Sciatic nerve (tissue), 2 donors: ENCODE measurements at regions not wholly inside any gene's neighbourhood (a gene's known extent, or its start where the extent isn't known, plus 50 kb on each side); places are given as distances from the start of the nearest gene placed in this dataset.
"Not testable (repeated sequence)": the region's sequence is repeated elsewhere in the genome, so short reads cannot be mapped to it uniquely, and the experiment has no call there.

Source experiments
- ATAC-seq: fragments of 200-7000 bp; cut with Tn5 transposase; one replicate; pipeline ENCODE4 v1.9.1; 2020; ENCODE audit warnings: mild to moderate bottlenecking, moderate library complexity
- DNase-seq: peaks from one replicate; pipeline ENCODE4 v3.0.0-alpha.2; 2020; ENCODE audit warnings: low spot score
- intact Hi-C: fragments of 100-400 bp; cut with DNase I; formaldehyde crosslinking; loops from one replicate; pipeline ENCODE4 v1.14.2; 2022
- donor health status: DM: no; HTN: no; CAD: no.
- donor health status: DM: no; HTN: no; CAD: no.

DNA sequence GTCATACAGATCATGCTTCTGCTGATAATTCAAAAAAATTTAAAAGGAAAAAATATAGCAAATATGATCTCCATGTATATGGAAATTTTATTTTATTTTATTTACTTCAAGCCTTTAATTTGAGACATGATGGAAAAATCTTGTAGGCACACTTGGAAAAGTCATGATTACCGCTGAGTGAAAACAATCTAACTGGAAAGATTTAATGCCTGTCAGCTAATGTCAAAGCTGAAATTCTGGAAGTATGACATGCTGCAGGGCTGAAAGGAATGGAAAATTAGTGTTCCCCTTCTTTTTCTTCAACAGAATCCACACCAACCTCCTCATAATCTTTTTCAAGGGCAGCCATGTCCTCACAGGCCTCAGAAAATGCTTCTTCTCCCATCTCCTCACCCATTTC lies 58.2 kb downstream of the RPRM start:
- no peak for ATAC-seq
- intact Hi-C loops = no loop called here

DNA sequence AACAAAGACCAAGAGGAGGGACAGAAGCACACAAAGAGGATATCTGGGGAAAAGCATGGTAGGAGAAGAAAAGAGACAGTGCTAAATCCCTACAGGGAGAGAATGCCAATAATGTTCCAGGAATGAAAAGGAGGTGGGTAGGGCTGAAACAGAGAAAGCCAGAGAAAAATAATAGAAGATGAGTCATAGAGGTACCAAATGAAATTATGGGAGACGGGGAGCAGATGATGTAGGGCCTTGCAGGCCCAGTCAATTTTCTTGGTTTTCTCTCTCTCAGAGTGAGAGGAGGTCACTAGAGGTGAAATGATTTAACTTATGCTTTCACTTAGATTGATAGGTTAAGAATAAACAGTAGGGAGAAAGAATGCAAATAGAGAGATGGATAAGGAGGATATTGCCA lies 61.5 kb downstream of the RPRM start:
- intact Hi-C loops = no loop called here
- no peak for ATAC-seq
- no peak for DNase-seq

More for the DNA sequence above, 58.2 kb downstream of the RPRM start:
- DNase-seq = no peak

DNA sequence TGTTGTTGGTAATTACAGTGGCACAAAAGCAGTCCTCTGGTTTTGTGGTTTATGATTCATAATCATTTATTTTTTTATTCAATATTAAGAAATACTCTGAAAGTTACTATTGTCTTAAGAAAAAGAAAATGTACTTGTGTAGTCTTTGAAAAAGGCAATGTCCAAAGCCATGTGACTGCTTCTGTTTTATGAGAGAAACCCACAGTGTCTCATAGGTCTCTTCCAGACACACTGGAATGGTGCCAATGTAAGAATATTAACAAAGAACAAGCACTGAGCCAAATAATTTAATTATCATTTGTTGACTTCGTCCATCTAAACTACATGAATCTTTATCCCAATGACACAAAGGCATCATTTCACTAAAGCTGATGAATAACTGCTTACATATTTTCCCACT lies 62.5 kb downstream of the RPRM start:
- no peak for ATAC-seq
- intact Hi-C loops = no loop called here

DNA sequence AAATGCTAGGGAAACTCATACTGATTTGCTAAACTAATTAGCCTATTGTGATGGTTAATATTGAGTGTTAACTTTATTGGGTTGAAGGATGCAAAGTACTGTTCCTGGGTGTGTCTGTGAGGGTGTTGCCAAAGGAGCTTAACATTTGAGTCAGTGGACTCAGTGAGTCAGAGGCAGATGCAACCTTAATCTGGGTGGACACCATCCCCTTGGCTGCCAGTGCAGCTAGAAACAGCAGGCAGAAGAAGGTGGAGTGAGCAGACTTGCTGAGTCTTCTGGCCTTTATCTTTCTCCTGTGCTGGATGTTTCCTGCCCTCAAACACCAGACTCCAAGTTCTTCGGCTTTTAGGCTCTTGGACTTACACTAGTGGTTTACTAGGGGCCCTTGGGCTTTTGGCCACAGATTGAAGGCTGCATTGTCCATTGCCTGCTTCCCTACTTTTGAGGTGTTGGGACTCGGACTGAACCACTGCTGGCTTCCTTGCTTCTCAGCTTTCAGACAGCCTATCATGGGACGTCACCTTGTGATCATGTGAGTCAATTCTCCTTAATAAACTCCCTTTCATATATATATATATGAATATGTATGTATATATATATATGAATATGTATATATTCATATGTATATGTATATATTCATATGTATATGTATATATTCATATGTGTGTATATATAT lies 69.7 kb downstream of the RPRM start:
- DNase-seq (no peak), ATAC-seq (no peak)
- intact Hi-C loops = no loop called here

More for the DNA sequence above, 62.5 kb downstream of the RPRM start:
- DNase-seq = no peak

DNA sequence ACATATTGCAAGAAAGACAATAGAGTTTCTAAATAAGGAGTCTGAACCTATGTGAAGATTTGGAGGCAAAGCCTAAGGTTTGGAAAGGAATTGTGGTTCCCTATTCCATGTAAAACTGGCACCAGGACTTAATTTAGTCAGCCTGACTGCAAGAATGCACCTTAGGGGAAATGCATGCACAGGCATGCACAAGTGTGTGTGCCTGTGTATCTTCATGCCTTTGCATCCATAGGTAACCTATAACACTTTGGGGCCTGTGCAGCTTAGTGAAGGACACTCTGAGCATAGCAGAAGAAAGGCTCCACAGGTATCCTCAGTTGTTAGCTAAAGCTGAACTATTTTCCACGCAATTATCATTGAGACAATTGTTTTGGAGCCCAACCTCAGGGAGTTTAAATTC lies 73.4 kb downstream of the RPRM start:
- ATAC-seq (no peak), DNase-seq (no peak)
- intact Hi-C loops = no loop called here

DNA sequence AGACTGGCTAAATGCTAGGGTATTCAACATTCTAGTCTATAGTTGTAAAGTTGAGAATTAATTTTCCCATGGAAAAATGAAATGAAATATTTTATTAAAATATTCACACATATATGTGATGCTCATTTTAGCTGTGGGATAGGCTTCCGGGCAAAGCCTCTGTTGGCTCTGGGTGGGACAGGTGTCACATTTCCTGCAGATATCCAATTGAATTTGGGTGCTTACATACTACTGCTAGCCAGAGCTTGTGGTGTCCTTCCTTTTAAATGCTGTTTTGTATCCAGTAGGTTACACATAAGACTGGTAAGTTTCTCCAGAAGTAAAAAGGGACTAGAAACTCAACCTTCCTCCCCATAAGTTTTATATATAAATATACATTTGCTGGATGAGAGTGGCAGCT lies 73.8 kb downstream of the RPRM start:
- intact Hi-C loops = no loop called here
- no peak for ATAC-seq
- no peak for DNase-seq

DNA sequence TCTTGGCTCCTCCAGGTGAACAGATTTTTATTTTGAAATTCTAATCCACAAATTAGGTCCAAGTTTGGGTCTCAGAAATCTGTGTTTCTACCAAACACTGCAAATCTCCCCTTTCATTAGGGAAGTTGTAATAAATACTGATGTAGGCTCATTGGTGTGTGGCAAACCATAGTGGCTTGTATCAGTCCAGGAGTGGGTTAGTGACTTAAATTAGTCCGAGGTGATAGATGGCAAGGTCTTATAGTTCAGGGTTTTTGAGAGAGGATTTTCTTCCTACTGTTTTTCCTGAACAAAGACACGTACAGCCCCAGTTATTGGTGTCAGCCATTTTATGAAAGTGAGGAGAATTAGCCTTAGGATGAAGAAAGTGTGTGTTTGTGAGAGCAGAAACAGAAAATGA lies 74.6 kb downstream of the RPRM start:
- ATAC-seq (no peak), DNase-seq (no peak)
- intact Hi-C loops = no loop called here

DNA sequence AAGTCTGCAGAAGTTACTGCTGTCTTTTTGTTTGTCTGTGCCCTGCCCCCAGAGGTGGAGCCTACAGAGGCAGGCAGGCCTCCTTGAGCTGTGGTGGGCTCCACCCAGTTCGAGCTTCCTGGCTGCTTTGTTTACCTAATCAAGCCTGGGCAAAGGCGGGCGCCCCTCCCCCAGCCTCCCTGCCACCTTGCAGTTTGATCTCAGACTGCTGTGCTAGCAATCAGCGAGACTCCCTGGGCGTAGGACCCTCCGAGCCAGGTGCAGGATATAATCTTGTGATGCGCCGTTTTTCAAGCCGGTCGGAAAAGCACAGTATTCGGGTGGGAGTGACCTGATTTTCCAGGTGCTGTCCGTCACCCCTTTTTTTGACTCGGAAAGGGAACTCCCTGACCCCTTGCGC lies 75.2 kb downstream of the RPRM start:
- intact Hi-C loops, ATAC-seq, DNase-seq: not testable (repeated sequence)

DNA sequence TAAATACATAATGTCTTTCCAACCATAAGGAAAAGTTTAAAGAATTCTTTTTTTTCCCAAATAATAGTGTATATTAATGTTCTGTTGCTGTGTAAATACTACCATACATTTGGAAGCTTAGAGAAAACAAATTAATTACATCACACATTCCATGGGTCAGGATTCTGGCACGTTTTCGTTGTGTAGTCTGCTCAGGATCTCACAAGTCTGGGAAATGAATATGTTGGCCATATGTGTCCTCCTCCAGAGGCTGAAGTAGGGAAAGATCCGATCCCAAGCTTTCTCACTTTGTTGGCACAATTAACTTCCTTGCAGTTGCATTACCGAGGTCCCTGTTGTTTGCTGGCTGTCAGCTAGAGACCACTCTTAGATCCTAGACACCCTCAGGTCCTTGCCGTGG lies 83.9 kb downstream of the RPRM start:
- ATAC-seq (no peak), DNase-seq (no peak)
- intact Hi-C loops = no loop called here

DNA sequence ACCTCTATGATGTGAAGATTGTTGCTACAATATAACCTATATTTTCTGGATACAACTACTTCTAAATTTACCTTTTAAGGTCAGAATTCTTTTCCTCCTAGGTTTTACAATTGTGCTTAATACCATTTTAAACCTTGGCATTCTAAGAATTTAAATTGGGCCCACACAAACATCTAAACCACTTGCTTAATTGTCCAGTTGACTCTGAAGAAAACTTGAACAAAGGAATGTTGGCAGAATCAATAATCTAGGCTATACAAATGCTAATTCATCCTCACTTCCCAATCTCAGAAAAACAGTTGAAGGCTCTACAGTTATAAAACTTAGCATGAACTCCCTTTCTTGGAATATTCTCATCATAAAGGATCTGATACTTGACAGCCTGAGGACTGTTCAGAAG lies 84.3 kb downstream of the RPRM start:
- no peak for DNase-seq

DNA sequence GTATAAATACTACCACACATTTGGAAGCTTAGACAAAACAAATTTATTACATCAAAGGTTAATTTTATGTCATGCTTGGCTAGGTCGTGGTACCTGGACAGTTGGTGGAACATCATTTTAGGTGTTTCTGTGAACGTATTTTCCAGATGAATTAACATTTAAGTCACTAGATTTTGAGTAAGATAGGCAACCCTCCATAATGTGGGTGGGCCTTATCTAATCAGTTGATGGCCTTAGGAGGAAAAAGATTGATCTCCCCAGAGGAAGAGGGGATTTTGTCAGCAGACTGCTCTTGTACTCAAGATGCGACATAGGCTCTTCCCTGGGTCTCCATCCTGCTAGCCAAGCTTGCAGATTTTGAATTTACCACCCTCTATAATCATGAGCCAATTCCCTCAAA lies 85.0 kb downstream of the RPRM start:
- no peak for ATAC-seq
- DNase-seq = no peak
- intact Hi-C loops = no loop called here

More for the DNA sequence above, 84.3 kb downstream of the RPRM start:
- intact Hi-C loops = no loop called here
- ATAC-seq = no peak

DNA sequence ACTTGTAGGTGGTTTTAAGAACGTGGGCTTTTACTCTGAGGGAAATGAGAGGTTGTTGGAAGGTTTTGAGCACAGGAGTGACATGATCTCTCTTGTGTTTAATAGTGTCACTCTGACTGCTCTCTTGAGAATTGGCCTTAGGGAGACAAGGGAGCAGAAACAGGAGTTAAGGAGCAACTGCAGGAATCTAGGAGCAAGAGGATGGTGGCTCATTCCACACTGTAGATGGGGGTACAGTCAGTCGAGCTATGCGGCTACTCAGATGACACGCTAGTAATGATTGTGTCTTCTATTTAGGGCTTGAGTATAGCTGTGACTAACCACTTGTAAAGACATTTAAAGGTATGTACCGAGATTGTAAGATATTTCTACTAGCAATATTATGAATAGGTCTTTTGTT lies 87.4 kb downstream of the RPRM start:
- DNase-seq (no peak), ATAC-seq (no peak)
- intact Hi-C loops = no loop called here

DNA sequence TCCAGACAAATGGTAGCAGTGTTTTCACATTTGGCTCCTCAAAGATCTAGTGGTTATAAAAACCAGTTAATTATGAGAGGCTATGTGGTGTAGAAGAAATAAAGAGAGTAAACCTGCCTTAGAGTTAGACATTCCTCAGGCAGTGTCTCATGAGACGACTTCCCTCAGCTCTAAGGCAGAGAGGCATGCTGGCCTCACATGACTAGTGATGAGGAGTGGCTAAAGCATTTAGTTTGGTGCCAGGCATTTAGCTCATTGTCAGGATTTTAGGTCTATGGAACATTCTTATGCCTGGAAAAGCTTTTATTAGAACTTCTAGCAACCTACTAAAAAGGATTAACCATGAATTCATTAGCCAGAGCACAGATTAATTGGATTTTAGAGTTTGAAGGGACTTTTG lies 90.3 kb downstream of the RPRM start:
- DNase-seq (no peak), ATAC-seq (no peak)
- intact Hi-C loops = no loop called here

DNA sequence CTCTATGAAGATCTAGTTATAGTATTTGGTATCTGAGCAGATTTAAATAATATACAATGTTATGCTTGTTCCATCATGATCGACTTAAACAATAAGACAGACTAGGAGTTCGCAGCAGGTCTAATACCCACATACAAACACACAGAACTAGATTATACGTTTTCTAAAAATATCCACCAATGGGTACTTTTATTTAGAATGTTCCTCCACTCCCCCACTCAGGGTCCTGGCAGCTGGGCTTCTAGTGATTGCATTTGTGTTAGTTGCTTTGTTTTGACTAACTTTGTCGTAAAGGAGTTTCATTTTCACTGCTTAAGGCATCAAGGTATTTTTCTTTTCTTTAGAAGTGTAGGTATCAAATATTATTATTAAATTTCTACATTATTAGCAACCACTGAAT lies 91.4 kb downstream of the RPRM start:
- intact Hi-C loops = no loop called here
- DNase-seq (no peak), ATAC-seq (no peak)

DNA sequence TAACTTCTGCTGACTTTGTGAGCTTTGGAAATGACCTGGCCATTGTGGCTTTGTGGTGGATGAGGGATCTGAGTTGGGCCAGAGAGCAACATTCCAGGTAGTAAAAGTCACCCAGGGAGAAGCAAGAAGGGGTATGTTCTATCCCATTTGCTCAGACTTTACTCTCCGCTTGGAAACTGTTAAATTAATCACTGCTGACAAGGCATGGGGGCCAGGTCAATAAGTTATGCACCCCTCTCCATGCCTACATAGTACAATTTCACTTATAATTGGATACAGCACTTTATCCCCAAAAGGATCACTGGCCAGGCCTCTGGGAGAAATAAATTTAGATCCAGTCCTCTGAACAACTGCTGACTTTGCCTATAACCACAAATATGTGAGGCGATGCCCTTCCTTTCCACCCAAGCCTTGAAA lies 92.1 kb downstream of the RPRM start:
- DNase-seq (no peak), ATAC-seq (no peak)
- intact Hi-C loops = no loop called here

DNA sequence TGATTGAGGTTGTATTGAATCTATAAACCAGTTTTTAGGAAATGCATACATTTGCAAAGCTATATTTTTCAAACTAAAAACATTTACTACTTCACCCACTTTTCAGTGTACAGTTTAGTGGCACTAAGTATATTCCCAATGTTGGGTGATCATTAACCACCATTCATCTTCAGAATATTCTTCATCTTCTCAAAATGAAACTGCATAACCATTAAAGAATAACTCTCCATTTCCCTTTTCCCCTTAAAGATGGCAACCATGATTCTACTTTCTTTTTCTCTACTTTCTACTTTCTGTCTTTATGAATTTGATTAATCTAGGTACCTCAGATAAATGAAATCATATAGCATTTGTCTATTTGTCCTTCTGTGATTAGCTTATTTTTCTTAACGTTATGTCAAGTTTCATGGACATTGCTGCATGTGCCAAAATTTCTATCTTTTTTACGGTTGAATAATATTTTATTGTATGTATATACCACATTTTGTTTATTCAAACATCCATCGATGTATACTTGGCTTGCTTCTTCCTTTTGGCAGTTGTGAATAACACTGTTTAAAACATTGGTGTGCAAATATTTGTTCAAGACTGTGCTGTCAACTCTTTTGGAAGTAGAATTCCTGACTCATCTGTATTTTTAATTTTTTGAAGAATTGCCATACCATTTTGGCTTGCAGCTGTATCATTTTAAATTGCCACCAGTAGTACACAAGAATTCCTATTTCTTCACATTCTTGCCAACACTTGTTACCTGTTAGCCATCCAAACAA lies 104.9 kb downstream of the RPRM start:
- intact Hi-C loops = no loop called here
- no peak for DNase-seq
- ATAC-seq = no peak

DNA sequence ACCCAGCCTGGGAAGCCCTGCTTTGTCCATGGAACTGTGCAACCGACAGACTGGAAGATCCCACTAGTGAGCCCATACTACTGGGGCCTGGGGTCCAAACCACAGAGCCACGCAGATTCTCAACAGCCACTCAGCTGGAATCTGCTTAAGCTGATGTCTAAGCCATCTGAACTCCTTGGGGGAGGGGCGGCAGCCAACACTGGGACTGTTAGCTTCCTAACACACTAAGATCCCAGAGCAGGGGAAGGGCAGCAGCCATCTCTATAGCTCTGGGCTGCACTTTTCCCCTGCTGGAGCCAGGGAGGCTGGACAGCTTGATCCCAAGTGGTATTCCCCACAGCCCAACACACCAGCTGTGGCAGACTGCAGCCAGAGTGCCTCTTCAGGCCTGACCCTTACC lies 118.3 kb downstream of the RPRM start:
- no peak for DNase-seq
- ATAC-seq = no peak
- intact Hi-C loops = no loop called here

DNA sequence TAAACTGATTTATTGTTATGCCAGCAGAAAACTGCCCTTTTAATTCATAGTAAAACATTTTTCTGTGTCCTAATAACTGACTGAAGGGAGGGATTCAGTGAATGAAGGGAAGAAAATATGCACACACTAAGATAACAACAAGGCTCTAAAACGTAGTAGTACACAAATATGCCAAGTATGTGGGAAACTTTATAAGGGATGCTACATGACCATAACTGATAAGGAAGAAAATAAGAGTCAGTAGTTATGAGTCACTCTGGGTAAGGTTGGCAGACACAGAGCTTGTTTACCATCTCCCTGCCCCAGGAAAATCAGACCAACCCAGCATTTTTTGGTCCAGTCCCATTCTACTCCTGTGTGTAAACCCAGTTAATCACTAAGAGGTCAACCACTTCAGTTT lies 124.2 kb downstream of the RPRM start:
- no peak for DNase-seq
- ATAC-seq = no peak
- intact Hi-C loops = no loop called here

DNA sequence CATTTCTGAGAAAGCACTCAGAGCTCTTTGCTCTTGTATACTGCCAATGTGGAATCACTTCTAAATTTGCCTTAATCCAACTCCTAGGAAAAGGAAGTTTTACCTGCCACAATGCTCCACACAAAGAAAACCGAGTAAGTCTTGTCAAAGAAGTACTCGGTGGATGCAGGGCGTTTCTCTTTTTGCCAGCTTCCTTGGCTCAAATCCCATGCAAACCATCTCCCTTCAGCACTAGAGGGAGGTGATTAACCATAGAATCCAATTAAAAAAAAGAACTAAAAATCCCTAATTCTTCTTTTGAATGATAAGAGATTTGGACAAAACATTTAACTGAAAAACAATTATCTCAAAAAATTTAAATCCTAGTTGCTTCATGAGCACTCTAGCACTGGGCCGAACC lies 129.0 kb downstream of the RPRM start:
- intact Hi-C loops = no loop called here
- DNase-seq = no peak
- ATAC-seq = no peak

DNA sequence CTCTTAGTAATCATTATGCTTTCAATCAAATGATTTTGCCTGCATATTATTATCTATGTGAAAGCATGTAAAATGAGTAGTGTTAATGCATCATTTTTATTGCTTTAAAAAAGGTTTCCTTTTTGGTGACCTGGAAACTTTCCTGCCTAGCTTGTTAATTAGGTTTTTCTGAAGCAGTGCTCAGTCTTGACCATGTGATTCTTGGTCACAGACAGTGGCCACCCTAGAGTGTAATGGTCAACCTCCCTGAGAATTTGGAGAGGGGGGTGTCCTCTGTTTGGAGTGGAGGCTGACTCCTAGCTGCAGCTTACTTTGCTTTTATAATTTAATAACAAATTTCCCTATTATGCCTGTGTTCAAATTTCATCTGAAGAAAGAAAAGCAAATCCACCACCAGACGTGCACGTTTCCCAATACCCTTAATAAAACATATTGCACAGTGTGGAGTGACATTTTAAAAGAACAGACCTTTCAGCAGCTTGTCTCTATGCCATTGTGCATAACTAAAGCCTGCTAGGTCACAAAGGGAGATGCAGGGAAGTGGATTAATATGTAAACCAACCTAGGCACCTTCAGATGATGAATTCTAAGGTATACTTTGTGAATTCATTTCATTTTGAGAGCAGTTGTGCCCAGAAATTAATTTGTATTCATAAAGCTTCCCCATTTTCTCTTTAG lies 130.6 kb downstream of the RPRM start:
- intact Hi-C loops = no loop called here

More for the DNA sequence above, 130.6 kb downstream of the RPRM start:
- DNase-seq (no peak), ATAC-seq (no peak)
